Calu3 (cell line): ENCODE measurements at regions not wholly inside any gene's neighbourhood (a gene's known extent, or its start where the extent isn't known, plus 50 kb on each side); places are given as distances from the start of the nearest gene placed in this dataset.

Experiments used
- BruUV-seq: library from RNA; stranded (reverse); fragments of 400-500 nt; replicated peaks from 2 replicates; lab custom pipeline; 2021; lab: Mats Ljungman, UMichigan
- CTCF ChIA-PET: fragments of 300-600 bp; sonication (Branson Sonifier 250); formaldehyde crosslinking; loops from one replicate; lab custom pipeline; 2022; ENCODE audit warnings: antibody characterized with exemption; lab: Charles Lee
- DNase-seq: peaks from one replicate; pipeline ENCODE4 v3.0.0; 2022
- H3K27ac Mint-ChIP-seq: one replicate; pipeline ENCODE4 v1.8.0; 2022; ENCODE audit warnings: mixed read lengths; ENCODE audit not compliant: unreplicated experiment
- H3K27me3 Mint-ChIP-seq: one replicate; pipeline ENCODE4 v1.8.0; 2022; ENCODE audit warnings: mixed read lengths; ENCODE audit not compliant: unreplicated experiment
- H3K36me3 Mint-ChIP-seq: one replicate; pipeline ENCODE4 v1.8.0; 2022; ENCODE audit warnings: mild to moderate bottlenecking, moderate library complexity, mixed read lengths; ENCODE audit not compliant: insufficient read depth, unreplicated experiment
- H3K4me1 Mint-ChIP-seq: one replicate; pipeline ENCODE4 v1.8.0; 2022; ENCODE audit warnings: mild to moderate bottlenecking, low read depth, mixed read lengths; ENCODE audit not compliant: unreplicated experiment
- H3K4me3 Mint-ChIP-seq: one replicate; pipeline ENCODE4 v1.8.0; 2022; ENCODE audit warnings: mild to moderate bottlenecking, low read depth, moderate library complexity, mixed read lengths; ENCODE audit not compliant: unreplicated experiment
- H3K9me3 Mint-ChIP-seq: one replicate; pipeline ENCODE4 v1.8.0; 2022; ENCODE audit warnings: low read depth, mixed read lengths; ENCODE audit not compliant: unreplicated experiment
- intact Hi-C: fragments of 100-400 bp; cut with micrococcal nuclease; formaldehyde crosslinking; loops from one replicate; pipeline ENCODE4 v1.10.0; 2022; ENCODE audit not compliant: unreplicated experiment
- TF ChIP-seq, protein P1 (sequence below): fragments of 200-600 bp; IDR thresholded peaks from one replicate; pipeline ENCODE4 v1.8.0; 2022; ENCODE audit warnings: antibody characterized with exemption; ENCODE audit not compliant: unreplicated experiment

DNA sequence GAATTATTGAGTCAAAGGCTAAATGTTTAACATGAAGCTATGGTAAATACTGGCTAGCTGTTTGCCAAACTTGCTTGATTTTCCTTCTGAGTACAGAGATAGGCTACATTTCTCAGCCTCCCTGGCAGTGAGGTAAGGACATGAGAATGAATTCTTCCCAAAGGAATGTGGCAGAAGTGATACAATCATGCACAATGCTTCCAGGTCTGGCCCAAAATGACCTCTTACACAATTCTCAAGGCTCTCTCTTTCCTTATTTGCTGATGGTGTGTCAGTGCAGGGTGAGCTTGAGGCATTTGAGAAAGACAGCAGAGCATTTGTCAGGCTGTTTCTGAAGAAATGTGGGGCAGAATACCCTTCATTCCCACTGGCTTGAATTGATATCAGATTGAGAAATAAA, 95.6 kb upstream of the NABP1 start:
- CTCF ChIA-PET: no interaction called here
- intact Hi-C loops: no loop called here
- H3K4me3 Mint-ChIP-seq: no peak overlapping the region
- TF ChIP-seq, protein P1, sequence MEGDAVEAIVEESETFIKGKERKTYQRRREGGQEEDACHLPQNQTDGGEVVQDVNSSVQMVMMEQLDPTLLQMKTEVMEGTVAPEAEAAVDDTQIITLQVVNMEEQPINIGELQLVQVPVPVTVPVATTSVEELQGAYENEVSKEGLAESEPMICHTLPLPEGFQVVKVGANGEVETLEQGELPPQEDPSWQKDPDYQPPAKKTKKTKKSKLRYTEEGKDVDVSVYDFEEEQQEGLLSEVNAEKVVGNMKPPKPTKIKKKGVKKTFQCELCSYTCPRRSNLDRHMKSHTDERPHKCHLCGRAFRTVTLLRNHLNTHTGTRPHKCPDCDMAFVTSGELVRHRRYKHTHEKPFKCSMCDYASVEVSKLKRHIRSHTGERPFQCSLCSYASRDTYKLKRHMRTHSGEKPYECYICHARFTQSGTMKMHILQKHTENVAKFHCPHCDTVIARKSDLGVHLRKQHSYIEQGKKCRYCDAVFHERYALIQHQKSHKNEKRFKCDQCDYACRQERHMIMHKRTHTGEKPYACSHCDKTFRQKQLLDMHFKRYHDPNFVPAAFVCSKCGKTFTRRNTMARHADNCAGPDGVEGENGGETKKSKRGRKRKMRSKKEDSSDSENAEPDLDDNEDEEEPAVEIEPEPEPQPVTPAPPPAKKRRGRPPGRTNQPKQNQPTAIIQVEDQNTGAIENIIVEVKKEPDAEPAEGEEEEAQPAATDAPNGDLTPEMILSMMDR: no peak
- no peaks in the 10 kb centered on the region for H3K27me3 Mint-ChIP-seq
- no peaks in the 10 kb centered on the region for H3K9me3 Mint-ChIP-seq
- no TSS peak for BruUV-seq
- H3K4me1 Mint-ChIP-seq: peaks cover 12% of the 10 kb centered on the region
- DNase-seq: peak; percentile 22
- no peaks in the 10 kb centered on the region for H3K36me3 Mint-ChIP-seq
- peak overlapping the region; percentile 21 for H3K27ac Mint-ChIP-seq

DNA sequence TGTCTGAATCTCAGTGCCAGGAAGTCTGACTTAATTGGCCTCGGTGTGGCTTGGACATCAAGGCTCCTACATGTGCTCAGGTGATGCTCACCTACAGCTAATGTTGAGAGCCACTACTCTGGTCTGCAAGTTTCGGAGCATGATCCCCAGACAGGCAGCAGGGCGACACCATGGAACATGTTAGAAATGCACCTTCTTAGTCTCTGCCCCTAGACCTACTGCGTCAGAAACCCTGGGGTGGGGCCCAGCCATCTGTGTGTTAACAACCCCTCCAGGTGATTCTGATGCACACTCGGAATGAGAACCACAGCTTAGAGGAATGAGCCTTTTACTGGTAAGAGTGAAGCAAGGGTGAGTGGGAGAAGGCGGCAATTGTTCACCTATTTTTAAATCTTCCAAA, 86.9 kb upstream of the NABP1 start:
- intact Hi-C loops: no loop called here
- TF ChIP-seq, protein P1: no peak
- Mint-ChIP-seq H3K27ac (no peak overlapping the region), H3K27me3 (no peaks in the 10 kb centered on the region), H3K4me1 (peaks cover 6% of the 10 kb centered on the region), H3K36me3 (no peaks in the 10 kb centered on the region), H3K4me3 (no peak overlapping the region), H3K9me3 (no peaks in the 10 kb centered on the region)
- CTCF ChIA-PET: no interaction called here
- no peak for DNase-seq
- BruUV-seq: no TSS peak

DNA sequence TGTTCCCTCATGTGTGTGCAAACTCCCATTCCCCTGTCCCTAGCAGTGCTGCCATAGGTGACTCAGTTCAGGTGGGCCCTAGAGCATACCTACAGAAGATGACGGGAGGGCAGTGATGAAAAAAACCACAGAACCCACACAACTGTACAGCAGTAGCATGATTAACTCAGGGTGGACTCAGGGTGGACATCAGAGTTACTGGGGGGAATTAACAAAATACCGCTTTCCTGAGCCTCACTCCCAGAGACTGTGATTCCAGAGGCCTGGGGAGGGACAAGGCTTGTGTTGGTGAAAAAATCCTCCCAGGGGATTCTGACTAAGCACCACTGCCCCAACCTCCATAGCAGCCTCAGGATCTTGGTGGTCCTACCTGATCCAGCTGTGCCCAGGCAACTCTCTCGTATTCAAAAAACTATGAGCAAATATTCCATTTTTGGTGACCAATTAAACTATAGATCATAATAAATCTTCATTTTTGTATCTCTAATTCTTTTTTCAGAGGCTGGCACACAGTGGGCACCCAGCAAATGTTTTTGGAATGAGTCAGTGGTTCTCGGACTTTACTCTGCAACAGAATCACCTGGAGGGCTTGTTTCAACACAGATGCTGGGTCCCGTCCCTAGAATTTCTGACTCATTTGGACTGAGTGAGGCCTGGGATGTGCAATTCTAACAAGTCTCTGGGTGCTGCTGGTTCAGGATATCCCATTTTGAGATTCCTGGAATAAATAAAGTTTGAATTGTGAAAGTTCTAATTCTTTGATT, 84.1 kb upstream of the NABP1 start:
- CTCF ChIA-PET: no interaction called here
- no TSS peak for BruUV-seq
- DNase-seq: peak; percentile 53
- Mint-ChIP-seq H3K36me3 (no peaks in the 10 kb centered on the region), H3K4me1 (peaks cover 6% of the 10 kb centered on the region), H3K4me3 (no peak overlapping the region), H3K27me3 (no peaks in the 10 kb centered on the region), H3K27ac (peak overlapping the region; percentile 39), H3K9me3 (no peaks in the 10 kb centered on the region)
- TF ChIP-seq, protein P1: no peak
- intact Hi-C loops: no loop called here

DNA sequence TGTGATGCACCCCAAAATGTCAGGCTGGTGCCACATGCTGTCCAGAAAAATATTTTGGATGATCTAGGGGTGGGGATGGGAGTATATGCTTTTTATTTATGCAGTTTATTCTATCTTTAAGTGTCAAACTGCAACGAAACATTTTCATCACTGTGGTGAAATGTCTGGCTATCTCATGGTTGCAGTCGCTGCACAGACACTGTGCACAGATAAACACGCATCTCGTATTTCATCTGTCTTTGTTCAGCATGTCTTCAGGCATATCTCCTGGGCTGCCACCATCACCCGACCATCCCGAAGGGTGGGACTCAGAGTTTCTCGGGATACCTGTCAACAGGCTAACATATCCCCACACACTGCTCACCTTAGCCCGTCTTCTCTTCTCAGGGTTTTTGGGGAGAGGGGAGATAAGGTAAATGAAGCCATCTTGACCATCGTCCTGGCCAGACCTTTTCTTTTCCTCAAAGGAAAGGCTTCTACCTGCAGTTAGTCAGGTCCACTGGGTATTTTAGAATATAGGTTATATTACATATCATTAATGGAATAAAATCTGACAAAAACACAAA, 80.7 kb upstream of the NABP1 start:
- Mint-ChIP-seq H3K9me3 (no peaks in the 10 kb centered on the region), H3K27ac (no peak overlapping the region), H3K4me1 (peaks cover 6% of the 10 kb centered on the region), H3K4me3 (no peak overlapping the region), H3K27me3 (no peaks in the 10 kb centered on the region), H3K36me3 (no peaks in the 10 kb centered on the region)
- BruUV-seq: no TSS peak
- intact Hi-C loops: no loop called here
- DNase-seq: no peak
- TF ChIP-seq, protein P1: no peak
- CTCF ChIA-PET: no interaction called here
